ENCODE measurements at regions not wholly inside any gene's neighbourhood (a gene's known extent, or its start where the extent isn't known, plus 50 kb on each side); places are given as distances from the start of the nearest gene placed in this dataset.

- DNase-seq = no peak
- H3K27me3 ChIP-seq (ENCODE audit: insufficient read depth, low read depth, severe bottlenecking) = no peaks in the 10 kb centered on the region
- H3K4me3 ChIP-seq (ENCODE audit: low read depth, low read length) = no peak overlapping the region
- H3K27ac ChIP-seq = no peak overlapping the region
- no peaks in the 10 kb centered on the region for H3K9me3 ChIP-seq (ENCODE audit: severe bottlenecking)
- TF ChIP-seq, protein P1, sequence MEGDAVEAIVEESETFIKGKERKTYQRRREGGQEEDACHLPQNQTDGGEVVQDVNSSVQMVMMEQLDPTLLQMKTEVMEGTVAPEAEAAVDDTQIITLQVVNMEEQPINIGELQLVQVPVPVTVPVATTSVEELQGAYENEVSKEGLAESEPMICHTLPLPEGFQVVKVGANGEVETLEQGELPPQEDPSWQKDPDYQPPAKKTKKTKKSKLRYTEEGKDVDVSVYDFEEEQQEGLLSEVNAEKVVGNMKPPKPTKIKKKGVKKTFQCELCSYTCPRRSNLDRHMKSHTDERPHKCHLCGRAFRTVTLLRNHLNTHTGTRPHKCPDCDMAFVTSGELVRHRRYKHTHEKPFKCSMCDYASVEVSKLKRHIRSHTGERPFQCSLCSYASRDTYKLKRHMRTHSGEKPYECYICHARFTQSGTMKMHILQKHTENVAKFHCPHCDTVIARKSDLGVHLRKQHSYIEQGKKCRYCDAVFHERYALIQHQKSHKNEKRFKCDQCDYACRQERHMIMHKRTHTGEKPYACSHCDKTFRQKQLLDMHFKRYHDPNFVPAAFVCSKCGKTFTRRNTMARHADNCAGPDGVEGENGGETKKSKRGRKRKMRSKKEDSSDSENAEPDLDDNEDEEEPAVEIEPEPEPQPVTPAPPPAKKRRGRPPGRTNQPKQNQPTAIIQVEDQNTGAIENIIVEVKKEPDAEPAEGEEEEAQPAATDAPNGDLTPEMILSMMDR (IDR thresholded peaks at IDR 0.05; ENCODE audit: low read depth, low read length) = no peak
- no peaks in the 10 kb centered on the region for H3K36me3 ChIP-seq
Measured at GRCh38 chr4:119795986-119796578, 167.5 kb upstream of the PDE5A start.

DNA sequence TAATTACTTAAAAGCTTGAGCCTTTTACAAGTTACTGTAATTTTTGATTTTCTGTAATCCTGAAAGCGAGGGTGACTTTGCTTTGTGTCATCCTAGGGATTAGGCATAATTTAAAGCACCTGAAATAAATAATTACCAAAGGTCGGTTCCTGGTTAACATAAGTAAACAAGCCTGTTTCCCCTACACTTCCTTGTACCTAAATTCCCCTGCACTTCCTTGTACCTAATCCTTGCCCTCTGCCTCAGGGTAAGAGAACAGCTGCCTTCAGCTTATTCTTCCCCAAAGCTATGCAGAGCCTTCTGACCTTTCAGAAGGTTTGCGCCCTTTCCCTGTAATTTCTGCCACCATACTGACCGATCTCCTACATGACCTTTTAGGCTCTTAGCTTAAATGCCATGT is 166.1 kb upstream of the PDE5A start:
- H3K36me3 ChIP-seq = no peaks in the 10 kb centered on the region
- H3K27ac ChIP-seq = no peak overlapping the region
- no peaks in the 10 kb centered on the region for H3K9me3 ChIP-seq (ENCODE audit: severe bottlenecking)
- H3K4me3 ChIP-seq (ENCODE audit: low read depth, low read length) = no peak overlapping the region
- H3K27me3 ChIP-seq (ENCODE audit: insufficient read depth, low read depth, severe bottlenecking) = no peaks in the 10 kb centered on the region
- TF ChIP-seq, protein P1 (IDR thresholded peaks at IDR 0.05; ENCODE audit: low read depth, low read length) = no peak
- DNase-seq = no peak

DNA sequence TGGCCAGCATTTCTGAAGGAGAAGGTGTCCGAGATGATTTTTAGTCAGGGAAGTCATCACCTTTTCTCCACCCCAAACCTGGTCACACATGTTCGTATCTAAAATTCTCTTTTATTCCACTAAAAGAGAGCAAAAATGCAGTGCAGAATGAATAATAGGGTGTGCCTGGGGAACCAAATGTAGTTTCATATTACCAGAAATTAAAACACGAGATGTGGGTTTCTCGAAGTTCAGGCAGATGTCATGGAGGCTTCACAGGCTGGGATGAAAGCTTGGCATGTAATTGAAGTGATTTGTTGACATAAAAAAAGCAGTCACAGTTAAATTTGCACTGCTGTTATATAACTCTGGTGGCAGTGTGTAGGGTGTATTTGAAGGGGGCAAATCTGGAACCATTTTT is 165.5 kb upstream of the PDE5A start:
- no peak overlapping the region for H3K4me3 ChIP-seq (ENCODE audit: low read depth, low read length)
- no peaks in the 10 kb centered on the region for H3K36me3 ChIP-seq
- H3K9me3 ChIP-seq (ENCODE audit: severe bottlenecking) = no peaks in the 10 kb centered on the region
- H3K27ac ChIP-seq = no peak overlapping the region
- no peaks in the 10 kb centered on the region for H3K27me3 ChIP-seq (ENCODE audit: insufficient read depth, low read depth, severe bottlenecking)
- TF ChIP-seq, protein P1 (IDR thresholded peaks at IDR 0.05; ENCODE audit: low read depth, low read length) = no peak
- DNase-seq = no peak

DNA sequence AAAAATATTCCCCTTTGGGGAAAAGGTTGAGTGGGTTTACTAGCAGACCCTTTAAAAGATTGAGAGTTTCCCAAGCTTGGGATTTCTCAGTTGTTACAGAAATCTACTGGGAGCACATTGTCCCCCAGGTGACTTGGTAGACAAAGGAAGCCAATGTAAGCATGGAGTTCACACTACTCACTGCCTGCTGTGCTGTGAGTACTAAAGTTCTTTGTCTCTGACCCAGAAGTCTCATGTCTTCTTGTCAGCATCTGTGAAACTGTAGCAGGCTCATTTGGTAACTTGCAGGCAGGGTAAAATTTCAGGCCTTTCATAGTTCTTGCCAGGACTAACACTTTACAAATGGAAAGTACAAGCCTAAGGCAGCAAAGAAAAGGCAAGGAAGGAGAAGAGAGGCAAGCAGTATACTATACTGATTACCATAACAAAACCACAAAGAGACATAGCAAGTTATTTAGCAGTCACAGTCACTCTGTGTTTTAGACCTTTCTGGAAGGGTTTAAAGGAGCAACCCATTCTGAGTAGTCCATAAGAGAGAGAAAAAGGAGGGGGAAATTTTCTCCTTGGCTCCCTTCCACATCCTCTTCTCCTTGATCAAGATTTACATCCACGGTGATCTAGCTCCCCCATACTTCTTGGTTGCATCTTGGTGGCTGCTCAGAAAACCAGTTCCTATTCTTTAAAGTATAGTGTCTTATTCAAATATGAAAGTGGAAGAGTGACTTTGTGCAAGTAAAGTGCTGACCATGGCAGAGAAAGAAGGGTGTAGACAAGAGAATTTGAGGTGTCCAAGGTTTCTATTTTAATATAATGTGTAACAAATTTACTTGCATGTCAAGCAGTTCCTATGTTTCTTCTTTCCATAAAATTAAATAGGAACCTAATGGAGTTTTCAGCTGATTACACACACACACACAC is 160.0 kb upstream of the PDE5A start:
- H3K27ac ChIP-seq = no peak overlapping the region
- H3K36me3 ChIP-seq = no peaks in the 10 kb centered on the region
- H3K9me3 ChIP-seq (ENCODE audit: severe bottlenecking) = peaks cover 1% of the 10 kb centered on the region
- no peak overlapping the region for H3K4me3 ChIP-seq (ENCODE audit: low read depth, low read length)
- no peak for DNase-seq
- TF ChIP-seq, protein P1 (IDR thresholded peaks at IDR 0.05; ENCODE audit: low read depth, low read length) = no peak
- H3K27me3 ChIP-seq (ENCODE audit: insufficient read depth, low read depth, severe bottlenecking) = no peaks in the 10 kb centered on the region

DNA sequence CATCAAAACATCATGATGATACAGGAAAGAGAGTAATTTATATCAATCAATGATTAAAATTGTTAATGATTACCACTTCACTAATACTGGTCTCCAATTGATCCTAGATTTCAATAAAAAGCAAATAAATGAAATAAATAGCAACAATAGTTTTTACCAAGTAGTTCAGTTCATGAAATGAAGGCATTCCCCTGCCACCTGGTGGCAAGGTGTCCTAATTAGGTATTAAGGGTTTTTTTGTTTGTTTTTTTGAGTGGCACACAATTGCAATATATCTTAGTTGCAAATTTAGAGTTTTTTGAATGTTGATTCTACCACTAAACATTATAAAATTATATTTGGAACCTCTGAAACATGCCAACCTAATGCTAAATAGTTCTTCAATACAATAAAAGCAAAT is 157.4 kb upstream of the PDE5A start:
- no peak for DNase-seq
- Histone ChIP-seq H3K9me3 (ENCODE audit: severe bottlenecking) (peaks cover 8% of the 10 kb centered on the region), H3K4me3 (ENCODE audit: low read depth, low read length) (no peak overlapping the region), H3K36me3 (no peaks in the 10 kb centered on the region), H3K27ac (no peak overlapping the region), H3K27me3 (ENCODE audit: insufficient read depth, low read depth, severe bottlenecking) (no peaks in the 10 kb centered on the region)
- TF ChIP-seq, protein P1 (IDR thresholded peaks at IDR 0.05; ENCODE audit: low read depth, low read length) = no peak

Measured in WERI-Rb-1 (cell line).